ENCODE measurements at regions not wholly inside any gene's neighbourhood (a gene's known extent, or its start where the extent isn't known, plus 50 kb on each side); places are given as distances from the start of the nearest gene placed in this dataset.
"Not testable (repeated sequence)": the region's sequence is repeated elsewhere in the genome, so short reads cannot be mapped to it uniquely, and the experiment has no call there.

DNA sequence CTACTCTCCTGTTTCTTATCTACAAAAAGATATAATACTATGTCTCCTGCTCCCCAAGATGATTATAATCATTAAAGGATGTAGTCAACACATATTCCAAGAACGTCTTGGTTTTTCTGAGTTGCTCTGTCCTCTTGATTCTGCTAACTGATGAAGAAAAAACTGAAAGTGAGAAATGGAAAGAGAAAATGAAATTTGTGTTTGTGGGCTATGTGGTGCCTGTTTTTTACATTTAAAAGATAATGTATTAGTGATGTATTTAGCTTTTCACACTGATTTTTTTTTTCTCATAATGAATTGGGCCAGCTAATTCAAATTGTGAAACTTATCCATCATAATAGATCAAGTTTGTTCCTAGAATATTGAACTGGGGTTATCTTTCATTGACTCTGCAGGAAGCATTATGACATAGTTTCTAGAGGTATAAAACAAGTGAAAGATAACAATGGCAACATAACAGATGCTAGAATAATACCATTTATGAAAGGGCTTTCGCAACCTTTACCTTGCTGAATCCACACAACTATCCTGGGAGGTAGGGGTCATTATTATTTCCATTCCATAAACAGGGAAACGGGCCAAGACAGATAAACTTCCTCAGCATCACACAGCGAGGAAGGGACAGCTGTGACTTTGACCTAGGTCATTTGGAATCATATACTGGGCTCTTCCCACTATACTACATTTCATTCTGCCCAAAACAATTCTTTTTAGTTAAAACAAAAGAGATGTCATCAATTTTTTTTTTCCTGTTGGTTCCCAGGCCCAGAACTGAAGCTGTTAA, 336.7 kb downstream of the GJA1 start:
- no peak for DNase-seq

DNA sequence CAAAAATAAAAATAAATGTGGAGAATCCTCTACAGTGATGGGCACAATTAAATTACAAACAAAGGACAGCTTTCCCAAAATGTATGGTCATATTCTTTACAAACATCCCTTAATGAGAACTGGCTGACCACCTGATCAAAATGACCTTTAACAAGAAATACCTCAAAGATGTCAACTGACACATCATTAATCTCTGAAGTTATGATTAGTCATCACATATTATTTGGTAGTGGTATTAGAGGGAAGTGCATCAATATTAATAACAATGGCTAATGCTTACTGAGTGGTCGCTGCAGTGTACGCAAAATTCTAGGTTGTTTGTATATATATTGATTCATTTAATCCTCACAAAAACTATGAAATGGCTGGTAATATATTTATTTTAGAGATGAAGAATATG, 340.6 kb downstream of the GJA1 start:
- DNase-seq, result no peak

DNA sequence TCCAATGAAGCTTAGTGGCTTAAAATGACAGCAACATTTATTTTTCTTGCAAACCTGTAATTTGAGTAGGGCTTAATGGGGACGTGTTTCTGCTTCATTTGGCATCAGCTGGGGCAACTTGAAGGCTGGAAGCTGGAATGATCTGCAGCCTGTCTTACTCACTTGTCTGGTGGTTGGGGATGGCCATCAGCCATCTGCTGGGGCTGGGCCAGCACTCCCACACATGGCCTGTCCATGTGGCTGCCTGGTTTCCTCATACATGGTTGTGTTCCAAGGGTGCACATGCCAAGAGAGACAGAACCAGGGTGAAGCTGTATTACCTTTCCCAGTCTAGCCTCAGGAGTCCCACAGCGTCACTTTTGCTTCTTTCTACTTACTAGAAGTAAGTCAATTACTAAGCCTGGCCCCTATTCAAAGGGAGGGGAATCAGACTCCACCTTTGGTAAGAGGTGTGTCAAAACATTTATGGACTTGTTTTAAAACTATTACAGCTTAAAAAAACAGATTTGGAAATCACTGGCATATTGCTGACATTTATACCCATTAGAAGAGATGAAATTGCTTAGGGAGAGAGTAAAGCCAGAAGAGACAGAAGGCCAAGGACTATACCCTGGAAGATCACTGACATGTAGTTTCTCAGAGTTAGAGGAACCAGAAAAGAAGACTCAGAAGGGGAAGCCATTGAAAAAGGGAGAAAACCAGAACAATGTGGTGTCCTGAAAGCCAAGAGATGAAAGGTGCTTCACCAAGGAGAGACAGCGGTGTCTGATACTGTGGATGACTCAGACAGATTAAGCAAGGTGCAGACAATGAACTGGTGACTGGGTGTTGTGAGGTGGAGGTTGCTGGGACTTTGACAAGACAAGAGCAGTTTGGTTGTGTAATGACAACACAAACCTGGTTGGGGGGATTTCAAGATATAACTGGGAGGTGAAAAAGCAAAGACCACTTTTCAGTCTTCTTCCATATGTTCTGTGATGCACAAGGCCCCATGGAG, 345.2 kb downstream of the GJA1 start:
- DNase-seq, result no peak

DNA sequence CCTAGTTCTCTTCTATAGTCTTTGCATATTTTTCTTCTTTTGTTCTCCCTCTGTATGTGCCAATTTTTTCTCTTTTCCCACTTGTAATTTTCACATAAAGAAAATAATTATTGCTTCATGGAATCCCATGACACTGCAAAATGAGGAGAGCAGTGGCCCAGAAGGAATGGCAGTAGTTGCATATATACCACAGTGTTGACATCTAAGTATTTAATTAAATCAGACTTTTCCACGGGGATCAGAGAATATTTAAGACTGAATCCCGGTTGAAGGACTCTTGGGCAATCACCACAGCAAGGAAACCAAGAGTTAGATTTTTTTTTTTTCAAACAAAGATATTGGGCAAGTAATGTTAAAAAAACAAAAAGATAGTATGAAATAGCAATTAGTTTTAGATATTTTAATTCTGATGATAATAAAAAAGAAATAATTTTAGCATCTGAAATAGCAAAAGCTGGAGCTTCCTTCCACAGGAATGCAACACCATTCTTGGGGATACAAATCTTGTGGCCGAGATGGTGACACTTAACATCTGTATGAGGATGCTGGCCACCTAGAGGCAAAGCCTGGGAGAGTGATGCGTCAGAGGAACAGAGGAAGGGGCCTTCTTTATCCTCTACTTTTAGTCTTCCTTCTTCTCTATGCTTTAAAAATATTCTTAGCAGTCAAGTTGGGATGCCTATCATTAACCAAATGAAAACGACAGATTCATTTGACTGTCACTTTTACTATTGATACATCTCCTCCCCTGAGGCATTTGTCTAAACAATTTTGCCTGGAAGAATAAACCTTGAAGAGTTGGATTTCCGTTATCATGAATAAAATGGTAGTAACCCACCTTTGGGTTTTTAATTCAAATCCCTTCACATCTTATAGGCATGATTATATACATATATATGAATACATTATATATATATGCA, 356.2 kb downstream of the GJA1 start:
- DNase-seq, result no peak

DNA sequence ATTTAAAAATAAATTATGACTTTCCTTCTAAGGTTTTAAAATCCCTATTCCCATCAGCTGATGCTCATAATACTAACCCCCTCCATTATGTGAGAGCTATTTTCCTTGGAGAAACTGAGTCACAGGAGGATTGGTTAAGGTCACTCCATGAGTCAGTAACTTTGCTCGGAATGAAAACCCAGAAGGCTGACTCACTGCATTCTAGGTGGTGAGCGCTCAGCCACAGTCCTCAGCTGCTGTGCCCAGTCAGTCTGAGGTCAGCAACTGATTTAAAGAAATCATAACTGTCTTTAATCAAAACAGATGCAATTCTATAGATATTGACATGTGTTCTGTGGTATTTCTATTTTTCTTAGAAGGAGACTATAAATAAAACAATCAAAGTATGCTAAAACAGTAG, 359.2 kb downstream of the GJA1 start:
- no peak for DNase-seq

DNA sequence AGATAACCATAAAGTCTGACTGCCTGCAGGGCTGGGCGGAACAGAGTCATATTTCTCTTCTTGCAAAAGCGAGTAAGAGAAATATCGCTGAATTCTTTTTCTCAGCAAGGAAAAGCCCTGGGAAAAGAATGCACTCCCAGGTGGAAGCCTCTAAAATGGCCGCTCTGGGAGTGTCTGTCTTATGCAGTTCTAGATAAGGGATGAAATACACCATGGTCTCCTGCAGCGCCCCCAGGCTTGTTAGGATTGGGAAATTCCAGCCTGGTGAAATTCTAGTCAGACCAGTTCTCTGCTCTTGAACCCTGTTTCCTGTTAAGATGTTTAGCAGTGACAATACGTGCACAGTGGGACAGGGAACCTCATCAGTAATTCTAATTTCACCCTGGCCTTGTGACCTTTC, 362.2 kb downstream of the GJA1 start:
- DNase-seq, result not testable (repeated sequence)

DNA sequence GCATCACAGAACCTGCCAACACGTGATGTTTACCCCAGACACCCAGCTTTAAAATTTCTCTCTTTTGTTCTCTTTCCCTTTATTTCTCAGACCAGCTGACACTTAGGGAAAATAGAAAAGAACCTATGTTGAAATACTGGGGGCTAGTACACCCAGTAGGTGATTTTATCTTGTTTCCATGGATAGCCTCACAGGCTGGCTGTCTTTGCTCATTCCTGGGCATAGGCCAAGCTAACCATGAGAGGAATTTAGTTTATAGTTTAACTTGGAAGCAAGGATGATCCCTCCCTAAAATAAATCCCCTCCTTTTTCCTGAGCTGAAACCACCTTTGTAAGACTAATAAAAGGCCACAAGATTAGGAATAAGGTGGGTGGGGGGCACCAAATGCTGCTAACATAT, 362.7 kb downstream of the GJA1 start:
- not testable (repeated sequence) for DNase-seq

DNA sequence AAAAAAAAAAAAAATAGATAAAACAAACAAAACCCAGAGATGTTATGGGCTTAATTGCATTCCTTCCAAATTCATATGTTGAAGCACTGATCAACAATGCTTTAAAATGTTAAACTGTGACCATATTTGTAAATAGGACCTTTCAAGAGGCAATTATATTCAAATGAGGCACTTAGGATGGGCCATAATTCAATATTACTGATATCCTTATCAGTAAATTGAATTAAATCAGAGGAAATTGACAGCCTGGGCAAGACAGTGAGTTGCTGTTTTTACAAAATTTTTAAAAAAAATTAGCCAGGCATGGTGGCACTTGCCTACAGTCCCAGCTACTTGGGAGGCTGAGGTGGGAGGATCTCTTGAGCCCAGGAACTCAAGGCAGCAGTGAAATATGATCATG, 364.1 kb downstream of the GJA1 start:
- DNase-seq, result no peak

DNA sequence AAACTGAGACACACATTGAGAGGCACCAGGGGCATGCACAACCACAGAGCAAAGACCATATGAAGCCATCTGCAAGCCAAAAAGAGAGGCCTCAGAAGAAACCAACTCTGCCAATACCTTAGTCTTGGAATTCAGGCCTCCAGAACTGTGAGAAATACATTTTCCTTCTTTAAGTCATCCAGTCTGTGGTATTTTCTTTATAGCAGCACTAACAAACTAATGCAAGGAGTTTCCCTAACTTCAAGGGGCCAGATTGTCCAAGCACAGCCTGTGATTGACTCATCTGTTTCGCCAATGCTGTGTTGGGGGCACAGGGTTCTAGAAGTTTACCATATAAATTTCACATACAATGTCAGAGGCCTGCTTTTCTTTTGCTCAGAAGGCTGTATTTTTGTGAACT, 364.6 kb downstream of the GJA1 start:
- DNase-seq, result no peak

DNA sequence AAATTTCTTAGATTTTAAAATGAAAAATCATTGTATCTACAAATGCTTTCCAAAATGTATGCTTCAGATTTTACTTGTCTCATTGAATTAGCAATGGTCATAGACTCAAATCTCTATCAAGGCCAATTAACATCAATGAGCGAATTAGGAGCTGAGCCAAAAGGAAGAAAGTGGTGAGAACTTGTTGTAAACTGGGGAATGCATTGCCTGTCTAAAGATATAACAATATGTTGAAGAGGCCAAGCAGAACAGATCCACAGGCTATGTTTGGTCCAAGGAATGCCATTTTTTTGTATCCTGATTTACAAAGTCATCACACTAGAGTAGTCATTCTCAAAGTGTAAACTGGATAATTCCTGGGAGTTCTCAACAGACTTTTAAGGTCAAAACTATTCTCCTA, 370.7 kb downstream of the GJA1 start:
- no peak for DNase-seq

DNA sequence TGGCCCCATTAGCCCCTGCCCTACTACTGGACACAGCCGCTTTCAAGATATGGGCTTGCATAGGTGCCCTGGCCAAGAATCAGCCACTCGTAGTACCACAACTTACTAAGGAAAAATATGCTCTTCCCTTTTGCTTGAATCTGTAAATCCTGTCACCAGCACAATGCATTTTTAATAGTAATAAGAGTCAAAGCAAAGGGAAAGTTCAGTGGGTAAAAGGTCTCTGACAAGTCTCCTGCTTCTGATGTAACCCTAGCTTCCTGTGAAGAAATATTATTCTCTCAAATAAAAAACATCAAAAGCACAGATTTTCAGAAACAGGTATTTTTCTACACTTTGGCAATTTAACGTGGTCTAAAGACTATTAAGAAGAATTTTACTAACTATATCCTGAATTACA, 373.8 kb downstream of the GJA1 start:
- DNase-seq, result no peak

DNA sequence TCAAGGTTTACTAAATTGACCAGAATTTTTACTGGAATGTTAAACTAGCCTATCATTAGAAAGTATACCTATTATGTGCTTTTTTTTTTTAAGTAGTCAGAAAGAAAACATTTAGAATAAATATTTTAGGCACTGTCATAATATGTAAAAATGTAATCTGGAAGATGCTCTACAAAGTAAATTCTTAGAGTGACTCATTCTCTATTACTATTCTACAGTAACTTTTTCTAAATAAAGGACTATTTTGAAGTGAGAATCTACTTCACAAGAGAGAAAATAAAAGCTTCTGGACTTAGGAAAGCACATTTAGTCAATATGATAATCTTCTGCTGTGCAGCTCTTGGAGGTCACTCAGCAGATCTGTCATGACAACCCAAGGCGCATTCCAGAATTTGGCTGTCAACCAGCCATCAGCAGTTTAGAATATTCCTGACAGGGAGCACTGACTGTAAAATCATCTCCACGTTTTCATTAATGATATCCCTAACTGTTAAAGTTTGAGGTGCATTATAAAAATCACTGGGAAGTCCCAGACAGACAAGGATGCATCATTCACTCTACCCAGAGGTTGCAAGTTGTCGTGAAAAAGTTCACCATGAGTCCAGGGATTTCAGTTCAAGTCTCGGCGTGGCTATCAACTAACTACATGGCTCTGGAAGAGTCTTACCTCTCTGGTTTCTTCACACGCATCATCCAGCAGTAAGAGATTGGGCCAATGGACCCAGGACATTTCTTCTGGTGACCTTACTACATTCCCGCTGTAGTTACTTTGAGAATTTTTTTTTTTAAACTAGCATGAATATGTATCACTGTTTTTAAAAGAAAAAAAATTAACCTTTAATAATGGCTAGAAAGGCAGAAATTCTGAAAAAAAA, 374.9 kb downstream of the GJA1 start:
- no peak for DNase-seq

DNA sequence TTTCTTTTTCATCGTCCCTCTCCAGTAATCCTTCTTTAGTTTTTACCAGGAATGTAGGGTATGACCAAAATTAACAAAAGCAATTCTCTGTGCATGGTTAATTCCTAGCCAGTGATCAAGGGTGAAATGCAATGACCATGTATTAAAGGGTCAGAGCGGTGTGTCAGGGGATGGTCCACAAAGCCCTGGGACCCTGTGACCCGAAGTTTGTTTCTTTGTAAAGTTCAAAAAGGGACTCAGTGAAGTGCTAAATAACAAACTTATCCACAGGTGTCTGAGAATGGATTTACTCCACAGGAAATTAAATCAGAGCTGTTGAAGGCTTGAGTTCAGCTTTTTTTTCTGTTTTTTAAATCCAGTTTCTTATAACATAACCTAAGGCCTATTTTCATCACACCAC, 375.7 kb downstream of the GJA1 start:
- DNase-seq, result no peak

DNA sequence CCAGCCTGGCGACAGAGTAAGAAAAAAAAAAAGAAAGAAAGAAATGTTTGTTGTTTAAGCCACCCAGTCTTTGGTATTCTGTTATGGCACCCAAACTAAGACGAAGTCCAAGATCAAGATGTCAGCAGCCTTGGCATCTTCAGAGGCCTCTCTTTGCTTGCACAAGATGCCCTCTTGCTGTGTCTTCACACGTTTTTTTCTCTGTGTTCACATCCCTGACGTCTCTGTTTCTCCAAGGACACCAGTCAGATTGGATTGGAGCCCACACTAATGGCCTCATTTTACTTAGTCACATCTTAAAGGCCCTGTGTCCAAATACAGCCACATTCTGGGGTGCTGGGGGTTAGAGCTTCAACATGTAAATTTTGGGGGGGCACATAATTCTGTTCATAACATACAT, 380.9 kb downstream of the GJA1 start:
- no peak for DNase-seq

DNA sequence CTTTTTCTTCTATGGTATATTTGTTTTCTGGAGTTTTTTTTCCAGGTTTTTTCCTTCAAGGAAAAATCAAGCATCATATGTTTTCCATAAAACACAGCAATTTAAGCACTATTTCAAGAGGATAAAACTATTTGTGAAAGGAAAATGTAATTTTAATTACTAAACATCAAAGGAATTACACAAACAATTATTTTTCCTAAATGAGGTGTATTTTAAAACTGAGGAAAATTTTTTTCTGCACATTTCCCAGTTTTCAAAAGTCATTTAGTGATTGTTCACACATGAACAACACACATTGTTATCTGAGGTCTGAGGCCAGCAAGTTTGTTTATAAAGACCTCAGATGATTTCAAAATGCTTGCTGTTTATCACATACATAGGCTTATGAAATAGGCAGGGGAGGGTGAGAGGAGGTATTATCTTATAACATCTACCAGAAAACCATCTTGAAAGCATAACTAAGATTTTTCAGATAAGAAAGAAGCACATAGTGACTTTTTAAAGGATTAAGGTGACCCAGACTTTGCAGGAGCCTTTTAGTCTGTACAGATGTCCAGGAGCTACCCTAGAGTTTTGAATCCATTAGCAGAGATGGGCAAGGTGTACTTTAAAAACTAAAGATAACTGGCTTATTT, 381.6 kb downstream of the GJA1 start:
- DNase-seq, result no peak

DNA sequence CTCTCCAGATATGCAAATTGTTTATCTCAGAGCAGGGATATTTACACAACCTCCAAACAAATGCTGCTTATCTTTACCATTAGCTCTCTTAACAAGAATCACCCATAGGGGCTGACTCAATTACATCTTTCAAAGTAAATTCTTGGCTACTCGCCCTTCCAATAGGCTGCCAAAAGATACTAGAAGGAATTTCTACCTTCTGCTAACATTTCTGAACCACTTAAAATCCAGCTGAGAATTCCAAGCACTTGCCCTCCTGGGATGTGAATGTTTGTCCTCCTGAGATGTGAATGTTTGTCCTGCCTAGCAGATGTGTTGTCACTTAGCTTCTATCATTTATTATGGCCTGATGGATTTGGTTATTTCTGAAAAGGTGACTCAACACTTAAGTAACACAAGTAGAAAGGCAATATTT, 388.0 kb downstream of the GJA1 start:
- no peak for DNase-seq

DNA sequence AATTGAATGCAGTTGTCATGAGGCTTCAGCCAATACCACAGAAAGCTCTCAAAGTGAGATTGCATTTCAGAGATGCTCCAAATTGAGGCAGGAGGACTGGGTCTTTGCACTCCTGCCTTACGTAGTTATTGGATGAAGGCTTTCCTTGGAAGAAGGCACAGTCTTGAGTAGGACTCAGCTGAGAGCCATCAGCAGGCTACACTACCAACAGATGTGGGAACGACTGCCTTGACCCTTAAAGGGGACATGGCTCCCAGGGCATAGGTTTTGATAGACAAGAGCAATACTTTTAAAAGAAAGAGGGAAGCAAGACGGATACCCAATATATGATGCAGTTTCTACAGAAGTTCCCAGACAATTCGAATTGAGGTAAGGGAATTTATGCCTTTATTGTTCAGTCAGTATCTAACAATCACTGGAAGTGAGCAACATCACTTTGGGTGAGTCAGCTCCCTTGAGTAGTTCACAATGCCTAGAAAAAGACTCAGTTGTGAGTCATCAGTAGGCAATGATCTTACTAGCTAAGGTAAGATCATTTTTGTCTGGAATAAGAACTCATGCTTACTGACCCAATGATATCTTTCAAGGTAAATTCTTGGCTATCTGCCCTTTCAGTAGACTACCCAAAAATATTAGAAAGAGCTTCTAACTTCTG, 390.8 kb downstream of the GJA1 start:
- no peak for DNase-seq

DNA sequence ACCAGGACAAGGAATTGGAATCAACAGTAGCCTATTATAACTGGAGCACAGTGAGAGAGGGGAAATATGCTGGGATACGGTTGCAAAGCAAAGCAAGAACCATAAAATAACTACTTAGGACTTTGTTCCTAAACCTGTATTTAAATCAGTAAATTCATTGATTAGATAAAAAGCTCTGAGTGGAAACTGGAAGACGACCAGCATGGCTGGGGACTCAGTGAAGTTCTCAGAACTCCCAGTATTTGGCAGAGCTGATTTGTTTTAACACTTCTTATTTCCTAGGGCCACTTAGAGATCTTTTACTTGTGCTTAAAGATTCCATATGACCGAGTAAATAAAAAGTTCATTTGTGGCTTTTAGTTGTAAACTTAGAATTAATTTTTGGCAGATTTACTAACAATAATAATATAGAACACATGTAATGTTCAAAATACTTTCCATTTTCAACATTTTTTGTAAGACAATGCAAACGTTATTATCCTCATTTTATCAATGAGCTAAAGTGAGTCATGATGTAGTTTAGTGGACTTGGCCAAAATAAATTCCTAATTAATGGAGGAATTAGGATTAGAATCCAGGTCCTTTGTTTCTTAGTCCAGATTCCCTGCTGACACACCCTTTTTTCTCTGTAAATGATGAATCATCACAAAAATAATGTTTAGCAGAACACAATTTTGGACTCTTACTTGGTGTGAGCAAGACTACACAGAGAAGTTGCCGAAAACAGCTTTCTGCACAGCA, 392.9 kb downstream of the GJA1 start:
- no peak for DNase-seq

DNA sequence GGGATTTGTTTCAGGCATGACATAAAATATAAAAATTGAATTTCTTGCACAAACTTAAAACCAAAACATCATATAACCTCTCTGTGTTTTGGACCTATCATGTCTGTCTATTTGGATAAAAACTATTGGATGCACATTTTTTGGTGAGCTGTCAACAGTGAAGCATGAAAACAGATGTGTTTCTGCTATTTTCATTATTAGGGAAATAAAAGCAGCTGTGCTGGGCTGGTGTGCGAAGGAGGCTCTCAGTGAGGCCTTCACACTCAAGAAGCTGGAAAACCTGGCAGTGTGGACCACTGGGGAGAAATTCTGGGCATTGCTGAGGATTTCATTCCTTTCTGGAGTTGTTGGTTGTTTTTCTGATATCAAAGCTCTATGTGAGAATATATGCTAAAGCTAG, 395.3 kb downstream of the GJA1 start:
- DNase-seq, result no peak

DNA sequence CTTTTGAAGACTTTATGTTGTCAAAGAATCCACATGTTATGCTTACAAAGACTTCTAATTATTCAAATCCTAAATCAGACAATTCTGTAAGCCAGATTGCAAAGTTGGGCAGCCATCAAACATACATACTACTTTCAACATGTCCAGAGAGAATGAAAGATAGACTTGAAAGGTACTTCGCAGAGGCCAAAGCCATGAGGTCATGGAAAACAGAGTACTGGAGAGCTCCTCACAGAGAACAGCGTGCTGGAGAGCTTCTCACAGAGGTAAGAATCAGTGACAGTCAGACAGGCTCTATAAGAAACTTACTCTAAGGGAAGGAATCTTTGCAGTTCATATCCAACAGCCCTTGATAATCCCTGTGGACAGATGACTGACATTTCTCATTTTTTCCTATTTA, 400.2 kb downstream of the GJA1 start:
- DNase-seq, result no peak
